Esophagus muscularis mucosa (tissue), 3 donors: ENCODE measurements at regions not wholly inside any gene's neighbourhood (a gene's known extent, or its start where the extent isn't known, plus 50 kb on each side); places are given as distances from the start of the nearest gene placed in this dataset.

Experiments
- CTCF ChIP-seq, 3 experiments: fragments of 200-600 bp in 2 of 3; fragments of 450-650 bp in 1 of 3; sonication (generic) in 2 of 3; IDR thresholded peaks; one replicate each; pipeline ENCODE4 v1.5.1; 2017 to 2019; ENCODE audit warnings: antibody characterized with exemption in 3 of 3, mild to moderate bottlenecking in 2 of 3, moderate library complexity in 1 of 3
- POLR2A ChIP-seq: fragments of 450-650 bp; IDR thresholded peaks from one replicate; pipeline ENCODE4 v1.6.1; 2017; ENCODE audit warnings: antibody characterized with exemption, moderate library complexity, mild to moderate bottlenecking, low read depth
- POLR2AphosphoS5 ChIP-seq, 2 donors: sonication (generic); formaldehyde crosslinking; IDR thresholded peaks; one replicate each; pipeline ENCODE4 v1.6.1; 2017; ENCODE audit warnings: antibody characterized with exemption in 2 of 2

GRCh38 chrX:42399632-42400024 lies 378.3 kb downstream of the PPP1R2C start:
- TF ChIP-seq CTCF (IDR thresholded peaks at IDR 0.05) = no peak
- no peak for TF ChIP-seq POLR2AphosphoS5 (IDR thresholded peaks at IDR 0.05)
- TF ChIP-seq POLR2A = no peak
